Left ventricle myocardium inferior (tissue), 1 donor: ENCODE measurements at regions not wholly inside any gene's neighbourhood (a gene's known extent, or its start where the extent isn't known, plus 50 kb on each side); places are given as distances from the start of the nearest gene placed in this dataset.

Source experiments
- DNase-seq: peaks from one replicate; pipeline ENCODE4 v3.0.0-alpha.2; 2020
- H3K27ac ChIP-seq: fragments of 200-600 bp; replicated peaks from 2 replicates; pipeline ENCODE4 v1.8.0; 2021
- H3K27me3 ChIP-seq: fragments of 200-600 bp; 2 replicates; pipeline ENCODE4 v1.8.0; 2021; ENCODE audit warnings: low read depth
- H3K36me3 ChIP-seq: fragments of 200-600 bp; 2 replicates; pipeline ENCODE4 v1.8.0; 2021
- H3K4me1 ChIP-seq: fragments of 200-600 bp; 2 replicates; pipeline ENCODE4 v1.8.0; 2021
- H3K4me3 ChIP-seq: fragments of 200-600 bp; 2 replicates; pipeline ENCODE4 v1.8.0; 2021; ENCODE audit warnings: mild to moderate bottlenecking, moderate library complexity
- H3K9me3 ChIP-seq: fragments of 200-600 bp; replicated peaks from 2 replicates; pipeline ENCODE4 v1.8.0; 2021
- intact Hi-C: fragments of 100-400 bp; cut with micrococcal nuclease; formaldehyde crosslinking; loops from one replicate; pipeline ENCODE4 v1.11.0; 2022
- TF ChIP-seq, protein P1 (sequence below): fragments of 200-600 bp; IDR thresholded peaks from 2 replicates; pipeline ENCODE4 v1.8.0; 2021; ENCODE audit warnings: antibody characterized with exemption, mild to moderate bottlenecking, borderline replicate concordance
- donor health status: DM: no; HTN: yes; CAD: no; lungs with severe emphysema.

DNA sequence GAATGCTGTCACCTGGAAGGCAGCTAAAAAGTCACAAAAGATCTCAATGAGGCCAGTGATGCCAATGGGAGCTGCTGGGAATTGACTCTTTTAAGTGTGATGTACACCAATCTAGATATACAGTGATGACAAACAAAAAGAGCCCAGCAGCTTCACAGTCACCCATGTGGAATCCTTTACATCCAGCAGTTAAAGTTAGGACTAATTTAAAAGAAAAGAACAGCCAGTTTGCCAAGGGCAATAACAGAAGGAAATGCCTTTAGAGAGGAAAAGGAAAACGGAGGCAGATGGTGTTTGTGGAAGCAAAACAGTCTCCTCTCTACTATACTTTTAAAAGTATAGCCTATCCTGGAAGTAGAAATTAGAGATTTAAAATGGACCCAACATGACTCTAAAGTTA is 873.5 kb downstream of the EPHA7 start:
- peaks cover 5% of the 10 kb centered on the region for H3K4me1 ChIP-seq
- H3K9me3 ChIP-seq: no peaks in the 10 kb centered on the region
- no peaks in the 10 kb centered on the region for H3K36me3 ChIP-seq
- H3K27ac ChIP-seq: no peak overlapping the region
- DNase-seq: no peak
- intact Hi-C loops: no loop called here
- no peaks in the 10 kb centered on the region for H3K27me3 ChIP-seq
- H3K4me3 ChIP-seq: no peak overlapping the region
- TF ChIP-seq, protein P1, sequence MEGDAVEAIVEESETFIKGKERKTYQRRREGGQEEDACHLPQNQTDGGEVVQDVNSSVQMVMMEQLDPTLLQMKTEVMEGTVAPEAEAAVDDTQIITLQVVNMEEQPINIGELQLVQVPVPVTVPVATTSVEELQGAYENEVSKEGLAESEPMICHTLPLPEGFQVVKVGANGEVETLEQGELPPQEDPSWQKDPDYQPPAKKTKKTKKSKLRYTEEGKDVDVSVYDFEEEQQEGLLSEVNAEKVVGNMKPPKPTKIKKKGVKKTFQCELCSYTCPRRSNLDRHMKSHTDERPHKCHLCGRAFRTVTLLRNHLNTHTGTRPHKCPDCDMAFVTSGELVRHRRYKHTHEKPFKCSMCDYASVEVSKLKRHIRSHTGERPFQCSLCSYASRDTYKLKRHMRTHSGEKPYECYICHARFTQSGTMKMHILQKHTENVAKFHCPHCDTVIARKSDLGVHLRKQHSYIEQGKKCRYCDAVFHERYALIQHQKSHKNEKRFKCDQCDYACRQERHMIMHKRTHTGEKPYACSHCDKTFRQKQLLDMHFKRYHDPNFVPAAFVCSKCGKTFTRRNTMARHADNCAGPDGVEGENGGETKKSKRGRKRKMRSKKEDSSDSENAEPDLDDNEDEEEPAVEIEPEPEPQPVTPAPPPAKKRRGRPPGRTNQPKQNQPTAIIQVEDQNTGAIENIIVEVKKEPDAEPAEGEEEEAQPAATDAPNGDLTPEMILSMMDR: no peak

DNA sequence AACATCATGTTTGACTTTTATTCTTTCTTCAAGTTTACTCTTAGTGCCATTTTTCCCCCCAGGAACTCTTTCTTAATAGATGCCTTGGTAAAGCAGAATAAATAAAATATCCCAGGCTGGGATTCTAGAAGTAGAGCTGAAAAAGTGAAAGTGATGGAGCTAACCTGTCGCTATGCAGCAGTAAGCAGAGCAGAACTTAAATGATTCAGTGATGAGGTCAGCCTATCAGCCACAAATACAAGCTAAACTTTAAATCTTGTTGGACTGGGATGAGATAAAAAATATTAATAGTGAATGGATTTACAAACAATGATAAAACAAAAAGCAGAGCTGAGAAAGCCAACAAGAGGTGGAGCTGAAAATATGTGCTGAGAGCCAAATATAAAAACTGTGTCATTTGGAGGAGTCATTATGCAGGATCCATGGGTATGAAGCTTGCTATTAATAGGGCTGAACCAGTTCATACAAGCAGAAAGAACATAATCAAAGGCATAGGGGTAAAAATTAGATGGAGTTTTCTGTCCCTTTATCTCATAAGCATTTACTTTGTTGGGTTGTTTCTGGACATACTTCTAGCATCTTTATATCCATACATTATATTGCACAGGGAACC is 877.8 kb downstream of the EPHA7 start:
- DNase-seq: no peak
- Histone ChIP-seq H3K27ac (no peak overlapping the region), H3K9me3 (no peaks in the 10 kb centered on the region), H3K36me3 (no peaks in the 10 kb centered on the region), H3K27me3 (no peaks in the 10 kb centered on the region), H3K4me3 (no peak overlapping the region), H3K4me1 (peaks cover 5% of the 10 kb centered on the region)
- intact Hi-C loops: no loop called here
- TF ChIP-seq, protein P1: no peak

GRCh38 chr6:92538926-92539325 is 880.4 kb downstream of the EPHA7 start:
- no peak for DNase-seq
- TF ChIP-seq, protein P1: no peak
- H3K4me3 ChIP-seq: no peak overlapping the region
- no peaks in the 10 kb centered on the region for H3K36me3 ChIP-seq
- H3K4me1 ChIP-seq: peaks cover 5% of the 10 kb centered on the region
- no peaks in the 10 kb centered on the region for H3K9me3 ChIP-seq
- H3K27ac ChIP-seq: no peak overlapping the region
- no peaks in the 10 kb centered on the region for H3K27me3 ChIP-seq
- intact Hi-C loops: no loop called here

- intact Hi-C loops: no loop called here
- H3K4me1 ChIP-seq: peaks cover 5% of the 10 kb centered on the region
- H3K9me3 ChIP-seq: no peaks in the 10 kb centered on the region
- no peak for DNase-seq
- H3K27me3 ChIP-seq: no peaks in the 10 kb centered on the region
- no peak overlapping the region for H3K27ac ChIP-seq
- H3K4me3 ChIP-seq: no peak overlapping the region
- TF ChIP-seq, protein P1: no peak
- H3K36me3 ChIP-seq: no peaks in the 10 kb centered on the region
These were observed 881.1 kb downstream of the EPHA7 start for GRCh38 chr6:92538275-92538674.

- DNase-seq: no peak
- H3K27me3 ChIP-seq: no peaks in the 10 kb centered on the region
- intact Hi-C loops: no loop called here
- H3K9me3 ChIP-seq: no peaks in the 10 kb centered on the region
- TF ChIP-seq, protein P1: no peak
- no peaks in the 10 kb centered on the region for H3K36me3 ChIP-seq
- H3K4me1 ChIP-seq: no peaks in the 10 kb centered on the region
- H3K27ac ChIP-seq: no peak overlapping the region
- H3K4me3 ChIP-seq: no peak overlapping the region
These were observed 885.2 kb downstream of the EPHA7 start for GRCh38 chr6:92534109-92534508.
